NCI-H2171 (cell line): ENCODE measurements at regions not wholly inside any gene's neighbourhood (a gene's known extent, or its start where the extent isn't known, plus 50 kb on each side); places are given as distances from the start of the nearest gene placed in this dataset.

Source experiments
- DNase-seq: peaks from one replicate; lab custom pipeline; 2025; lab: John Stamatoyannopoulos, UW

- no peak for DNase-seq
Measured at GRCh38 chr2:134079373-134079772, 174.5 kb upstream of the MGAT5 start.

DNA sequence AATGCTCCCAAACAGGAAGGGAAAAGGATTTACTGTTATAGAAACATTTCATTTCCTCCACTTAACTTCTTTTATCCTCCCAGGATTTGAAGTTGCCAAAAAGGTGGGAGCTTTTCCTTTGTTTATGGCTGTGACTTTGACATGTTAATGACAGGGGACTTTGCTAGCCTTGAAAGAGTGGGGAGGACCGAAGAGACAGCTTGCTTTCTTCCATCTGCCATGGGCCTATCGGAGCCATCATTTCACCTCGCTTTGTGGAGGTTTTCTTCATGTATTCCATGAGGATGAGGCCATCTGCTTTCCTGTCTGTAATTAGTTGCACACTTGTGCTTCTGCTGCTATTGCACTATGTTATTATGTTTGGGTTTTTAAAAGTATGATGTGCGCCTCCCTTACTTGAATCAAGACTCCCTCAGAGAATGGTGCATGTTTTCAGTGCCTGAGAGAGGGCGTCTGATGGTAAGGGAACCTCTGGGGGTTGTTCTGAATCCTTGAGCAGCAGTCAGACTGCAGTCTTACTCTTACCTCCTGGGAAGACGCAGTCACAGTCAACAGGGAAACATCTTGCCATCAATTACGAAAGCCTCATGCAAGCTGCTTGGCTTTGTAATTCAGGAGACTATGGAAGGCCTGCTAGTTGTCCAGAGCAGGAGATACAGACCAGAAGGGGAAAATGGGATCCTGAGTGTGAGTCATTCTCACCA lies 173.3 kb upstream of the MGAT5 start:
- DNase-seq, result no peak

- no peak for DNase-seq
Measured at GRCh38 chr2:134081238-134081938, 172.5 kb upstream of the MGAT5 start.

DNA sequence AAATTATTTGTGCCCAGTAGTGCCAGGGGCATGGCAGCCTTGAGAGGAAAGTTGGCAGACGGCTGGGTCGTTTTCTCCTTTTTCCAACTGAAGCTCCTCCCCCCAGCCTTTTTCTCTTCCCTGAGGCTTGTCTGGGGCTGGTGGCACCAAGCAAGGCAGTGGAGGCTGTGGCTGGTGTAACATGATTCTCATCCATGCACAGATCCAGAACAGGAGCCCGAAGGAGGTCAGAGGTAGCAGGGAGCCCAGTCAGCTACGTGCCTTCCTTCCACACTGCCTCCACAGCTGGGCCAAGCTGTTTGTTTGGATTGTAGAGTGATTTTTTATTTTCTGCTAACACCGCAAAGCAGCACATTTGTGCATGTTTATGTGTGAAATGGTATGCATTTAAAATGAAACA lies 170.3 kb upstream of the MGAT5 start:
- no peak for DNase-seq

DNA sequence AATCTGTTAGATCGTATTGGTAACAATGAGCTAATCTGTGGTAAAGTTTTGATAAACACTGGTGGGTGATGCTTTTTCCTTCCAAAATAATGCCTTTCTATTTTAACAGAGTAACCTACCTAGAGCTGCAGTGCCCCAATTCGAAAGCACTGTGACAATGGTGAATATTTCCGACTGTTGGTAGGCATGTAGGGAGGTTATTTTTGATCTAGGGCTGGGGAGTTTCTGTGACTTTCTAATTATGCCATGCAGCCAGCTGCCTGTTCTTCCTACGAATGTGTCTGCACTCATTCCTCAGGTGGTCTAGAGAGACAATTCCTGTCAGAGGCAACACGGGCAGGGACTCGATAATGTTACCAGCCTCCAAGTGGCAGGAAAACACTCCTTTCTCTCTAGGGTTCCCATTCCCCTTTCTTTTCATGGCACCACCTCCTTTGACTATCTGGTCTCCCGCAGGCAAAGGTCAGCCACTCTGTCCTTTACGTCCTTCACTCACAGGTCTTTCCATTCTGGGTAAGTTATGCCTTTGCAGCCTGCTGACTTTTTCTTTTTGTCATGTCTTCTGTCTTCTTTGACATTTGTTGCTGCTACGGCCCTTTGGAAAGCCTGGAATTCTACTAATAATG lies 167.2 kb upstream of the MGAT5 start:
- no peak for DNase-seq

- DNase-seq, result no peak
Measured at GRCh38 chr2:134087371-134087921, 166.4 kb upstream of the MGAT5 start.

DNA sequence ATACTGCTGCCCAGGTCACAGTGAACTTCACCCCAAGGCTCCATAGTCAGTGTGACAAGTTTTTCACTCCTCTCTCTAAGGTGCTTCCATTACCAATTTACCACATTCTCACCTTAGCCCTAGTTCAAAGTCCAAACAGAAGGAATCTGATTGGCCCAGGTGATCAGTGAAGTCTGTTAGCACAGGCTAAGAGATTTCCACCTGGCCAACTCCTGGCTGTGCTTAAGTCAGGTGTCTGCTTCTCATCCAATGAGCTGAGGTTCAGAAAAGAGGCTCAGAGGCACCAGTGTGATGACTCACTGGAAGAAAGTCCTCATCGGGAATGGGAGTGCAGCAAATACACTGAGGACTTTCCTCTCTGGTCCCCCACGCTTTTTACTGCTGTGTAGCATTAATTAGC lies 164.4 kb upstream of the MGAT5 start:
- DNase-seq, result no peak

- DNase-seq, result no peak
Measured at GRCh38 chr2:134097740-134098139, 156.1 kb upstream of the MGAT5 start.

DNA sequence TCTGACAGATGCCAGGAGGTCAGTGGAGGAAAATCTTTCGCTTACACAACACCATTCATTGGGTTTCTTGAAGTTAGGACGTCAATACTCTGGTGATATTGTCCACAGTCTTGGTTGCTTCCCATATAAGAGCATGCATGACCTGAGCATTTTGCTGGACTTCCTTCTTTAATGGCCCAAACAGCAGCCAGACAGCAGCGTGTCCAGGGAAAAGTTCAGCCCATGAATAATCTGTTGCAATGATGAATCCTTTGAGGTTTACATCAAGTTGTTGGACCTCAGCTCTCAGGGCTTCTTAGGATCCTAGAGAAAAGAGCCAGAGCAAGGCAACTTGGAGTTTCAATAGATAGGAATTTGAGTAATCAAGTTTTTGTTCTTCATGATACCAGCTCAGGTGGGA lies 155.6 kb upstream of the MGAT5 start:
- DNase-seq, result no peak

DNA sequence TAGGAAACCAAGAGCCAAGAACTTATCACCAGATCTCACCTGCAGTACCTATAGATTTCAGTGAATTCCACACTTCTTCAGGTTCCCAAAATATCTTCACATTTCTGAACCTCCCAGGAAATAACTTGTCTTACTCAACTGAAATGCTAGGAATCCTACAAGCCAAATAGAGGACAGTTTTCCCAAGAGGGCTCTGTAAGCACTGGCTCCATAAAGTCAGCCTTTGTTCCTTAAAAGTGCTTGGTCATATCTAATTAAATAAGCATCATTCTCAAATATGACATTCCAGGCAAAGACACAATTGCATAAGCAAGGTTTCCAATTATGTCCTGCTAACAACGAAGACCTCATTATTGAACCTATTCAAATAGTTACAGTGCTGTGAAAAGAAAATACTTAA lies 154.6 kb upstream of the MGAT5 start:
- DNase-seq, result no peak

DNA sequence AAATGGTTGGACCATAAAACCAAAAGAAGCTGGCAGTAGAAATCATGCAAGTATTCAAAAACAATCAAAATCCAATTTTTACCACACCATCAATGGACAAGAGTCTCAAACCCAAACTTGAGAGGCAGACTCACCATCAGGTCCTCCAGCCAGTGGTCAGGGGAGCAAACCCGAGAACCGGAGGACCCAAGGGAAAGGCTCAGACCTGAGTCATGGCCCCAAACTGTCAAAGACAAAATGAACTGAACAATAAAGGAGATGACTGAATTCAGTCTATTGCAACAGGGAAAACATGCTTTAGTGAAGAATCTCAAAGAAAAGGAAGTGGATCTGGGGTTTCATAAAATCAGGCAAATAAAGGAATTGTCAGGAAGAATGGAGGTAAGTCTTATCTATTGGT lies 150.7 kb upstream of the MGAT5 start:
- DNase-seq, result no peak

GRCh38 chr2:134104754-134105153 lies 149.1 kb upstream of the MGAT5 start:
- no peak for DNase-seq

DNA sequence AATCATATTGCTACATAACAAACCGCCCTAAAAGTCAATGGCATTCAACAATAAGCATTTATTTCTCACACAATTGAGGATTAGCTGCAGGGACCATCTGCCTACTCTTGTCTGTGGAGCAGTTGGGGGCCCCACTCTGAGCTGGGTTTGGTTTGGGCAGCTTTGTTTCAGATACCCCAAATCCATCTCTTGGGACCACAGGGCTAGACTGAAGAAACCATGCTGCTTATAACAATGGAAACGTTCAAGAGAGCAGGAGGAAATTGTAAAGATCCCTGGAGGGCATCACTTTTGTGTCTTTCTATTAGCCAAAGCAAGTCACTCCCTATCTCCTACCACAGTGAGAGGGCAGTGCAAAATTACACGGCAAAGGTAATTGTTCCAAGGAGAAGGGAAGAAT lies 146.5 kb upstream of the MGAT5 start:
- DNase-seq, result no peak

DNA sequence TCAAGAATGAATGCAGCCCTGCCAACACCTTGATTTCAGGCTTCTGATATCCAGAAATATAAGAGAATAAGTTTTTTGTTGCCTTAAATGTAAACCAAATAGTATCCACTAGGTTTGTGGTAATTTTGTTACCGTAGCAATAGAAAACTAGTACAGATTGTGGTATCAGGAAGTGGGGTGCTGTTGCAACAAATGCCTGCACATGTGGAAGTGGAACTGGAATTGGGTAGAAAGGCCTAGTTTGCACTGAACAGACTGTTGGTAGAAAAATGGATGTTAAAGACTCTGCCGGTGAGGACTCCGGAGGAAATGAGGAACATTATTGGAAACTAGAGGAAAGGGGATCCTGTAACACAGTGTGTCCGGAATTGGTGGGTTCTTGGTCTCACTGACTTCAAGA lies 145.8 kb upstream of the MGAT5 start:
- DNase-seq, result no peak

- no peak for DNase-seq
Measured at GRCh38 chr2:134109246-134109645, 144.6 kb upstream of the MGAT5 start.

DNA sequence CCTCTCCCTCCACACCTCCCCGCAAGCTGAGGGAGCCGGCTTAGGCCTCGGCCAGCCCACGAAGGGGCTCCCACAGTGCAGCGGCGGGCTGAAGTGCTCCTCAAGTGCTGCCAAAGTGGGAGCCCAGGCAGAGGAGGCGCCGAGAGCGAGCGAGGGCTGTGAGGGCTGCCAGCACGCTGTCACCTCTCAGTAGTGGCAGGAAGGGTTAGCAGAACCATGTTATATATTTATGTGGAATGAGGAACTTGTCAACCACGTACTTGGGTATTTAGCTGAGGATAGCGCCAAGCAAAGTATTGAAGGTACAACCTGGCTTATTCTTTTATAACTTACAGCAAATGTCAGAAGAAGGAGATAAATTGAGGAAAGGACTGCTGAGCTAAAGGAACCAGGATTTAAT lies 144.1 kb upstream of the MGAT5 start:
- DNase-seq, result no peak

- no peak for DNase-seq
Measured at GRCh38 chr2:134110532-134110931, 143.3 kb upstream of the MGAT5 start.

GRCh38 chr2:134117676-134118075 lies 136.2 kb upstream of the MGAT5 start:
- no peak for DNase-seq

- peak; percentile 90 for DNase-seq
Measured at GRCh38 chr2:134118279-134119116, 135.4 kb upstream of the MGAT5 start.

DNA sequence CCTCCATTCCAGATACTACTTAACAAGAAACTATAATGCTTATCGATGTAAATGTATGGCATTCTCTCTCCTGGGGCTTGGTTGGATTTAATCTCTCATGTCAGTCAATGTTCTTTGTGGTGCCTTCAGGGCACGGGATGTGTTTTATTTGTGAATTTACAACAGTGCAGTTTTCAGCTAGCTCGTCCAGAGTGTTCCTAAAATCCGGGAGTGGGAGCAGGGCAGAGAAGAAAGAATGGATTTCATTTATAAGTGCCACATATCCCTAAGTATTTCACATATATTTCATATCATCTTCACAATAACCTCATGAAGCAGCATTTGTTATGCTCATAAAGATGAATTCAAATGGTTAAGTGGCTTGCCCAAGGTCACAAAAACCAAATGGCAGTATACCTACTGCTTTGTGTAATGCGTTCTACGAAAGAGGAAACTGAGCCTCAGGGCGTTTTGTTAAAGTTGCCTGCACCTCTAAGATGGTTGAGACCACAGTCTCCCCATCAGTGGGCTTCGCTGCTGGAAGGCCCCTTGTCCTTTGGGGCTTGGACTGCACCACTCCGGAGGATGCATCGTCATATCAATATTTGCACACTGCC lies 134.7 kb upstream of the MGAT5 start:
- DNase-seq, result no peak

DNA sequence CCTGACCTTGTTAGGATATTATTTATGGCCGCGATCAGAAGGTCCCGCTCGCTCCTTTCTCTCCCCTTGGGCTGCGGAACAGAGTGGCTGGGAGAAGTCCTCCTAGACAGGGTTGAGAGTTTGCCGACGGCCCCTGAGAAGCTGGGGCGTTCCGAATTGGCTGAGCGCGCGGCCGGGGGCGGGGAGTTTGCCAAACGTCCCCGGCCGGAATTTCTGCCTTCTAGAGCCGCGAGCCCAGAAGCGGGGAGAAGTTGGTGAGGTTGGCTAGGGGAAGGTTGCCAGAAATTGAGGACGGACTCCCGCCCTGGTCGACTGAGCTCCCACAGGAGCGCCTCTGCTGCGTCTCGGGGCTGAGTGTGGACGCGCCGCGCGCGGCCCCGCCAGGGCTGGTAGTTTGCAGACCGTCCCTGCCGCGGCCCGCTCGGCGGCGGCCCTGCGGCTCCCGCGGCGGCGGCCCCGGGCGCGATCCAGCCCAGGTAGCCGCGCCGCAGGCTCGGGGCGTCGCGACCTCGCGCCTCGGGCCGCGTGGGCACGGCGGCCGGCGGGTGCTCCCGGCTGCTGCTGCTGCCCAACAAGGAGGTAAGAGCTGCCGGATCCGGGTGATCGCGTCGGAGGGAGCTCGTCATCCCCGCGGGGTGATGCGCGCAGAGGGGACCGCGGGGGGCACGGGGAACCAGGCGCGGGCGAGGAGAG lies 134.0 kb upstream of the MGAT5 start:
- DNase-seq, result peak; percentile 90
